RWPE1 (cell line): ENCODE measurements at regions not wholly inside any gene's neighbourhood (a gene's known extent, or its start where the extent isn't known, plus 50 kb on each side); places are given as distances from the start of the nearest gene placed in this dataset.

ENCODE experiments used
- CTCF ChIA-PET: fragments of 350-600 bp; sonication (Branson Sonifier 250); formaldehyde crosslinking; extraction: SDS; loops from one replicate; lab custom pipeline; 2021; lab: Yijun Ruan, JAX
- POLR2A ChIA-PET: fragments of 400-600 bp; formaldehyde crosslinking; extraction: SDS; loops from one replicate; lab custom pipeline; 2020; ENCODE audit warnings: antibody characterized with exemption; ENCODE audit not compliant: low non-redundant PET; lab: Yijun Ruan, JAX
- DNase-seq: peaks from one replicate; pipeline ENCODE4 v3.0.0; 2012; ENCODE audit warnings: low spot score
- H3K27ac ChIP-seq: fragments of 450-650 bp; 2 replicates; pipeline ENCODE4 v1.5.1; 2017
- CTCF ChIP-seq: fragments of 450-650 bp; conservative IDR thresholded peaks from 2 replicates; pipeline ENCODE4 v1.5.1; 2017; ENCODE audit warnings: low read depth, mild to moderate bottlenecking

- no peak for DNase-seq
- ChIA-PET CTCF (no interaction called here), POLR2A (no interaction called here)
- no peak for TF ChIP-seq CTCF
- no peak overlapping the region for H3K27ac ChIP-seq
These were observed 174.5 kb downstream of the SLC24A2 start for GRCh38 chr9:19614294-19614693.

GRCh38 chr9:19600538-19600937 lies 188.3 kb downstream of the SLC24A2 start:
- DNase-seq, result no peak
- CTCF ChIA-PET, result no interaction called here
- POLR2A ChIA-PET, result no interaction called here
- H3K27ac ChIP-seq, result no peak overlapping the region
- TF ChIP-seq CTCF, result no peak

GRCh38 chr9:19598722-19599121 lies 189.9 kb downstream of the ACER2 start:
- ChIA-PET CTCF (no interaction called here), POLR2A (no interaction called here)
- TF ChIP-seq CTCF, result no peak
- no peak overlapping the region for H3K27ac ChIP-seq
- DNase-seq, result no peak

- no peak for DNase-seq
- no peak overlapping the region for H3K27ac ChIP-seq
- no peak for TF ChIP-seq CTCF
- ChIA-PET POLR2A (no interaction called here), CTCF (no interaction called here)
These were observed 188.4 kb downstream of the ACER2 start for GRCh38 chr9:19597176-19597575.

DNA sequence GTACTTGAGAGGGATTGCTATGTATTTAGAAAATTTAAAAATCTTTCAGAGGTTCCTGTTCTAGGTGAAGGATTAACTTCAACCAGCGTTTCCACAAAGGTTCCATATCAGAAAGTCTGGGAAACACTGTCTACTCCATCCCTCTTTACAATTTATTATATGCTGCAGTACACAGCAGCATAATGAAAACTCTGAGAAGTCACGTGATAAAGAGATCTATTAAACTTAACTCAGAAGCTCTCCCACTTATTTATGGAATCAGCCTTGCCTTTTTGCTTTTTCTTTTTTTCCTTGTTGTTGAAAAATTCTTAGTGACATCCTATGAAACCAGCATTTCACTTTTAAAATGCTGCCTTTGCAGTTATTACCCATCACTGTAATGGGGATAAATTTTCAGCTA lies 186.2 kb downstream of the ACER2 start:
- CTCF ChIA-PET, result no interaction called here
- POLR2A ChIA-PET, result no interaction called here
- TF ChIP-seq CTCF, result no peak
- H3K27ac ChIP-seq, result no peak overlapping the region
- no peak for DNase-seq

GRCh38 chr9:19587678-19588077 lies 178.9 kb downstream of the ACER2 start:
- ChIA-PET CTCF (no interaction called here), POLR2A (no interaction called here)
- DNase-seq, result no peak
- H3K27ac ChIP-seq, result no peak overlapping the region
- no peak for TF ChIP-seq CTCF

GRCh38 chr9:19583890-19584289 lies 175.1 kb downstream of the ACER2 start:
- TF ChIP-seq CTCF, result no peak
- ChIA-PET POLR2A (no interaction called here), CTCF (interaction anchor here (0.6 kb wide), 1 partner anchor 636 kb away, joined by 5 read pairs; no protein-coding TSS in a partner anchor)
- H3K27ac ChIP-seq, result no peak overlapping the region
- DNase-seq, result no peak
